RPMI7951 (cell line): ENCODE measurements at regions not wholly inside any gene's neighbourhood (a gene's known extent, or its start where the extent isn't known, plus 50 kb on each side); places are given as distances from the start of the nearest gene placed in this dataset.
"Not testable (repeated sequence)": the region's sequence is repeated elsewhere in the genome, so short reads cannot be mapped to it uniquely, and the experiment has no call there.

ENCODE experiments used
- DNase-seq: peaks from one replicate; pipeline ENCODE4 v3.0.0-alpha.2; 2012; ENCODE audit warnings: low read depth

- DNase-seq, result no peak
Observed at GRCh38 chr4:19631814-19632213, 619.9 kb upstream of the SLIT2 start.

DNA sequence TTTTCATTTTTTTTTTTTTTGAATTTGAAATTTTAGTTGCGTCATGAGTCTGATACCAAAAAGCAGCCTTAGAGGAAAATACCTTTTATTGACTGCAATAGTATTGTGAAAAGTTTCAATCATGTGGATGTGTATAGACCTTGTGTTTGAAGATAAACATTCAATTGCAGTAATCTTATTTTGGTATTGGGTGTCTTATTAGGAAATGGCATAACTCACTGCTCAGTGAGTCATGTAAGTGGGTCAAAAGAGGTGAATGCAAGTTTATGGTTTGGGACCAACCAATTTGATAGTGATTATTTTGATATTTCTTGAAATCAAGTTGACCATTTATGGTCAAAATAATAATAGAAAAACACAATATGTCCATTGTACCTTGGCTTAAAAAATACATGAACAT lies 627.8 kb upstream of the SLIT2 start:
- DNase-seq, result peak; percentile 1

- no peak for DNase-seq
Observed at GRCh38 chr4:19615086-19615689, 636.5 kb upstream of the SLIT2 start.

GRCh38 chr4:19614171-19614570 lies 637.5 kb upstream of the SLIT2 start:
- no peak for DNase-seq

GRCh38 chr4:19596342-19596741 lies 655.4 kb upstream of the SLIT2 start:
- DNase-seq, result no peak

- DNase-seq, result peak; percentile 34
Observed at GRCh38 chr4:19592391-19592790, 659.3 kb upstream of the SLIT2 start.

- no peak for DNase-seq
Observed at GRCh38 chr4:19583827-19584569, 667.7 kb upstream of the SLIT2 start.

DNA sequence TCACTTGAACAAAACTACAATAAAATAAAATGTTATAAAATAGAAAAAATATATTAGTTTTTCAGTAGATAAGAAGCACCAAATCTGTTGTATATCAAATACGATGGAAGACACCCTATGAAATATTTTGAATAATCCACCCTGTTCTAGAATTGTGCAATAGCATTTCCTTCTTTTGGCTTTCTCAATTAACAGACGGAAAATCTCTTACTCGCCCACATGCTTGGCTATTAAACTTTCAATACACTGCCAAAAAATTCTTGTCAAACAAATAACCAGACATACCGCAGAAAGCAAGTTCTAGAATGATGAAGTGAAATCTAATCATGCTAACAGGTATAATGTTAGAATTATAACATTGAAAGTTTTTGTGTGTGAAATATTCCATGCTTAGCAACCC lies 671.6 kb upstream of the SLIT2 start:
- DNase-seq, result no peak

- DNase-seq, result no peak
Observed at GRCh38 chr4:19579608-19580007, 672.1 kb upstream of the SLIT2 start.

DNA sequence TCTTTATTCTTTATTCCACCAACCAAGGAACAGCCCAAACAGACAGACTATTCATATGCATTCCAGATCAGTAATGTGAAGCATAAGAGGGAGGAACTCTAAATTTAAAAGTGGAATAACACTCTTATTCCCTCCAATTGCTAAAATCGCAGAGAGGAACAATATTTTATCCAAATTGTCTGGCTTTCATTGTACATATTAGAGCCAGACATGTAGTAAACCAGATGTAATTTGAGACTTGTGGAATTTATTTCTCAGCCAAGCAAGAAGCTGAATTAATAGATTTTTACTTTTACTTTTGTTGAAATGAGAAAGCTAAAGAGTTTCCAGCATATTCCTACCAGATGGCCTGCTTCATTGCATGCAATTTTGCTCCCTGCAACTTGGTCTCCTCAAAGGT lies 674.6 kb upstream of the SLIT2 start:
- DNase-seq, result no peak

- DNase-seq, result no peak
Observed at GRCh38 chr4:19575924-19576323, 675.8 kb upstream of the SLIT2 start.

- peak; percentile 4 for DNase-seq
Observed at GRCh38 chr4:19566041-19566440, 685.7 kb upstream of the SLIT2 start.

DNA sequence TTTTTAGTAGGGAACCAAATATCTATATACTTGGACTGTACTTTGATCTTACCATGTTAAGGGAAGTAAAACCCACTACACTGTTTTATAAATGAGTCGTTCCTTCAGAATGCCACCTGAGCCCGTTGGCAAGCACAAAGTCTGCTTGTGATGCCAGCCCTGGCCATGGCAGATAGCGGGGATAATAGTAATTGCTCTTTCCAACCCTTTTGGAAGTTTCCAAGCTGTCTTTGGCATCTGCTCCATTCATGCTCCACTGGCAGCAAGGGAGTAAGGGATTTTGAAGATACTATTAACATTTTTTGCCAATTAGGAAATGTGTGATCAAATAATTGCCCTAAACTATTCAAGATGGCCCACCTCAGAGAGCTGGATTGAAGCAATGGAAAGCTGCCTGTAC lies 689.2 kb upstream of the SLIT2 start:
- DNase-seq, result no peak

- DNase-seq, result peak; percentile 46
Observed at GRCh38 chr4:19557161-19557560, 694.5 kb upstream of the SLIT2 start.

DNA sequence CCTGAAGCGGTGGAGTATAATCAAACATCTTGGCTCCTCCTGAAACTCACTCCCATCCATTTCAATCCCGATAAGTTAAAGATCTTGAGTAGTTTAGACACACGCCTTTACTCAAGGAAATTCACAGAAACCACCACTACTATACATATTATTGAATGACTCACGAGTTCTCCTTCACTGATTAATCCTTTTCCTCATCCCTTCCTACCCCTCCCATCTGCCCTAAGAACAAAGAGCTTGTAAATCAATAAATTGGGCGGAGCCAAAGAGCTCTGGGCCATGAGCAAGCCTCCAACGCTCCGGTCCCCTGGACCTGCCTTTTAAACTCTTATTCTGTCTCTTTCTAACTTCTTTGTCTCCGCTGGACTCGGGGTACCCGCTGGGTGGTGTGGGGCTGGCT lies 695.4 kb upstream of the SLIT2 start:
- not testable (repeated sequence) for DNase-seq

- DNase-seq, result no peak
Observed at GRCh38 chr4:19547463-19547862, 704.2 kb upstream of the SLIT2 start.

GRCh38 chr4:19544446-19545125 lies 707.1 kb upstream of the SLIT2 start:
- DNase-seq, result no peak

DNA sequence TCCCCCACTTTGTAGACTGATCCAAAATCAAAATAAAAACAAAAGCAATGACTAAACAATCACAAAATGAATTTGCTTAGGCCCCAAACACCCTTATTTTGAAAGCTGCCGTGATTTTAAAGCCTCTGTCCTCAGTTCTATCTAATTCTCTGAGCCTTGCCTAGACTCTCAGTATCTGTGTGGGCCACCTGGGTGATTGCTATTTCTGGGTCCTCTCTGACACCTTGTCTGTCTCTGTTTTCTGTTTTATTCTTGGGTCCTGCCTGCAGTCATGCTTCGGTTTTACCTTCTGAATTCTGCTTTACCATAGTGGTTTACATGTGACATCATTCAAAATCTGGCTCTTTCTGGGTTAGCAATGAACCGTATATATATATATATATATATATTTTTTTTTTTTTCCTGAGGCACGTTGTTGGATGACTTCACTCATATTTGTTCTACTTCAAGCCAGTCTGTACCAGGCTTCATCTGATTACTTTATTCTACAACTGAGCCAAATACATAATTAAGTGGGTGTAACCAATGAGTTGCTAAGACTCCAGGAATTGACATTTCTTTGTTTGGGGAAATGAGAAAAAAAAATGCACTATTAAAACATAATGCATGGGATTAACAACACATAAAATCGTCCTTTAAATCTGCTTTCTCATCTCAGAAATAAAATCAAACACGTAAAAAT lies 710.7 kb upstream of the SLIT2 start:
- no peak for DNase-seq

DNA sequence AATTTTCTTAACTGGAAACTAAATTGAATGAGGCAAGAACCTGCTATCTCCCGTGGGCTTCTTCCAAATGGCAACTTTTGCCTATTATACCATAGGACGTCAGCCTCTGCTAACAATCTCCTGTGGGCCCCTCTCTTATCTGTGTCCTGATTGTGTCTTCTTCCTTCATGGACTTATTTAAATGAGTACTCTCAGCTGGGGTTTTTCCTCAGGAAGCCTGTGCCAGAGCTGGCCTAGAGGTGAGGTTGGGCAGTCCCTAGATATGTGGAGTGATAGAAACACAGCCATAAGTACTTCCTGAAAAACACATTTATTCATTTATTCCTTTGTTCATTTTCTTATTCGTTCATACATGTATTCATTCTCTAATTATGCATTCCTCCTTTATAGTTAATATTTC lies 712.5 kb upstream of the SLIT2 start:
- no peak for DNase-seq

GRCh38 chr4:19534159-19534558 lies 717.5 kb upstream of the SLIT2 start:
- DNase-seq, result no peak

DNA sequence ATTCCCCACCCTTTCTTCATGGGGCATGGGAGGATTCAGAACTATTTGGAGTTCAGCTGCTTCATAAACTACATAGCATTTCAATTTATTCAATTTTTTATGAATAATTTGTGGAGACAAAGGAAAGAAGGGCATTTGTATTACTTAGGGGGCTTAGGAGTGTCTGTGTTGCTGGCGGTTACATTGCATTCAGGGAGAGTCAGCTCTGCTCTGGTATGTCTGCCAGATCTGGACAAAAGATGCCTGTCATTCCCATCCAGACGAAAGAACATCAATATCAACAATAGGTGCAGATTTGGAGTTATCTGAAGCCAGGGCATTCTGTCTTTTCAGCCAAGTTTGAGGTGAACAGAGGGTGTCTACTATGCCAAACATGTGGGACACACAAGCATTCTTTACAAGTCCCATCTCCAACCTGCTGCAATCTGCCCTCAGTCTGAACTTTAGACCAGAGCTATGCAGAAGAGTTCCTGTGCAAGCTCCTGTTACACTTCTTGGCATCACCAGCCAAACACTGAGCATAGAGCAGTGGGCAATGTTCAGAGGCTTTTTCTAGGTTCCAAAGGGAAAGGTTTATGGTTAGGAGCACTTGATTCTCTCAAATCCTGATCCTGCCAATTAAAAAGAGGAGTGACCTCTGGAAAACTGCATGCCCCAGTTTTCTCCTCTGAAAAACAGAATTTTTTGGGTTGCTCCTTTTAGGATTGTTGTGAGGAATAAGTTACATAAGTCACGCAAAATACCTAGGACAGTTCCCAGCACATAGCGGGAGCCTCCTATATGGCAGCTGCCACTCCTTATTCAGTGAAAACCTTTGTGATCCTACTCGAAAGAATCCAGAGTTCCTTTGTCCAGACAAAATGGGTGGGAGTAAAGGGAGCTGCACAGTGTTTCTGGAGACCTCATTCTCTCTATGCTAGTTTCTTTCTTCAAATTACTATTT lies 719.5 kb upstream of the SLIT2 start:
- DNase-seq, result peak; percentile 3
